ENCODE measurements at regions not wholly inside any gene's neighbourhood (a gene's known extent, or its start where the extent isn't known, plus 50 kb on each side); places are given as distances from the start of the nearest gene placed in this dataset.

GRCh38 chr3:27861046-27862036 is 139.2 kb upstream of the EOMES start:
- DNase-seq (ENCODE audit: low spot score) = no peak

GRCh38 chr3:27865731-27866130 is 143.6 kb upstream of the EOMES start:
- DNase-seq (ENCODE audit: low spot score) = no peak

GRCh38 chr3:27869152-27869551 is 147.0 kb upstream of the EOMES start:
- no peak for DNase-seq (ENCODE audit: low spot score)

GRCh38 chr3:27877061-27878013 is 155.2 kb upstream of the EOMES start:
- DNase-seq (ENCODE audit: low spot score) = peak; percentile 30

- no peak for DNase-seq (ENCODE audit: low spot score)
Measured at GRCh38 chr3:27878014-27878383, 155.9 kb upstream of the EOMES start.

GRCh38 chr3:27880969-27881892 is 159.1 kb upstream of the EOMES start:
- DNase-seq (ENCODE audit: low spot score) = peak; percentile 15

- no peak for DNase-seq (ENCODE audit: low spot score)
Measured at GRCh38 chr3:27883266-27883665, 161.1 kb upstream of the EOMES start.

GRCh38 chr3:27885641-27886040 is 163.5 kb upstream of the EOMES start:
- DNase-seq (ENCODE audit: low spot score) = no peak

GRCh38 chr3:27888562-27888961 is 166.4 kb upstream of the EOMES start:
- DNase-seq (ENCODE audit: low spot score) = no peak

- DNase-seq (ENCODE audit: low spot score) = no peak
Measured at GRCh38 chr3:27889745-27890144, 167.6 kb upstream of the EOMES start.

GRCh38 chr3:27900316-27900715 is 178.2 kb upstream of the EOMES start:
- DNase-seq (ENCODE audit: low spot score) = no peak

GRCh38 chr3:27903446-27903845 is 181.3 kb upstream of the EOMES start:
- DNase-seq (ENCODE audit: low spot score) = no peak

- DNase-seq (ENCODE audit: low spot score) = no peak
Measured at GRCh38 chr3:27905625-27906024, 183.5 kb upstream of the EOMES start.

- DNase-seq (ENCODE audit: low spot score) = no peak
Measured at GRCh38 chr3:27907148-27907547, 185.0 kb upstream of the EOMES start.

- no peak for DNase-seq (ENCODE audit: low spot score)
Measured at GRCh38 chr3:27907929-27908328, 185.8 kb upstream of the EOMES start.

- no peak for DNase-seq (ENCODE audit: low spot score)
Measured at GRCh38 chr3:27910456-27910855, 188.3 kb upstream of the EOMES start.

- DNase-seq (ENCODE audit: low spot score) = no peak
Measured at GRCh38 chr3:27914199-27914598, 192.1 kb upstream of the EOMES start.

- no peak for DNase-seq (ENCODE audit: low spot score)
Measured at GRCh38 chr3:27923349-27924068, 201.4 kb upstream of the EOMES start.

GRCh38 chr3:27927882-27928281 is 205.8 kb upstream of the EOMES start:
- DNase-seq (ENCODE audit: low spot score) = no peak

GRCh38 chr3:27930052-27930602 is 208.0 kb upstream of the EOMES start:
- DNase-seq (ENCODE audit: low spot score) = no peak
